ENCODE measurements at regions not wholly inside any gene's neighbourhood (a gene's known extent, or its start where the extent isn't known, plus 50 kb on each side); places are given as distances from the start of the nearest gene placed in this dataset.
"Not testable (repeated sequence)": the region's sequence is repeated elsewhere in the genome, so short reads cannot be mapped to it uniquely, and the experiment has no call there.

GRCh38 chr5:164324239-164324638, 818.8 kb downstream of the MAT2B start:
- no peaks in the 10 kb centered on the region for H3K9me2 ChIP-seq (ENCODE audit: insufficient read depth, low read length)
- peak overlapping the region; percentile 4 for H3K9ac ChIP-seq (ENCODE audit: low read length)
- H3K36me3 ChIP-seq (ENCODE audit: insufficient read depth, low read length): no peaks in the 10 kb centered on the region
- H2AFZ ChIP-seq (ENCODE audit: low read depth, low read length): no peak overlapping the region
- H3K79me2 ChIP-seq (replicated peaks; ENCODE audit: insufficient read depth, low read length): no peaks in the 10 kb centered on the region
- peaks cover 3% of the 10 kb centered on the region for H3F3A ChIP-seq (ENCODE audit: insufficient read depth, low read length, poor library complexity, severe bottlenecking)
- H3K4me2 ChIP-seq (ENCODE audit: low read length): no peak overlapping the region
- H4K20me1 ChIP-seq (ENCODE audit: insufficient read depth): no peaks in the 10 kb centered on the region
- no peaks in the 10 kb centered on the region for H3K9me3 ChIP-seq (ENCODE audit: low read length)
- peak overlapping the region; percentile 52 for H3K27ac ChIP-seq (ENCODE audit: low read length)
- TF ChIP-seq REST (IDR thresholded peaks at IDR 0.05; ENCODE audit: borderline replicate concordance): peak; percentile 79
- no peak for TF ChIP-seq TAF1 (IDR thresholded peaks at IDR 0.05; ENCODE audit: low read depth)
- no peak for TF ChIP-seq CTCF (IDR thresholded peaks at IDR 0.05; ENCODE audit: poor library complexity, severe bottlenecking)
- no peak for TF ChIP-seq SMC3 (conservative IDR thresholded peaks at IDR 0.05; ENCODE audit: poor library complexity)
- TF ChIP-seq MXI1 (conservative IDR thresholded peaks at IDR 0.05; ENCODE audit: poor library complexity, severe bottlenecking): no peak
- no peak for TF ChIP-seq RAD21 (conservative IDR thresholded peaks at IDR 0.05)
- no peak for TF ChIP-seq EZH2 (IDR thresholded peaks at IDR 0.05; ENCODE audit: borderline replicate concordance, insufficient read depth, low read length, poor library complexity, severe bottlenecking)
- no peak for TF ChIP-seq POLR2AphosphoS5 (IDR thresholded peaks at IDR 0.05)
- TF ChIP-seq EP300 (conservative IDR thresholded peaks at IDR 0.05; ENCODE audit: poor library complexity, severe bottlenecking): peak; percentile 79
- no peaks in the 10 kb centered on the region for H3K27me3 ChIP-seq (ENCODE audit: insufficient read depth, low read depth, low read length)
- peak overlapping the region; percentile 2 for H3K4me3 ChIP-seq (ENCODE audit: low read length)

GRCh38 chr5:164326219-164326618, 820.8 kb downstream of the MAT2B start:
- no peak for TF ChIP-seq CTCF (IDR thresholded peaks at IDR 0.05; ENCODE audit: poor library complexity, severe bottlenecking)
- no peak for TF ChIP-seq EZH2 (IDR thresholded peaks at IDR 0.05; ENCODE audit: borderline replicate concordance, insufficient read depth, low read length, poor library complexity, severe bottlenecking)
- TF ChIP-seq SMC3 (conservative IDR thresholded peaks at IDR 0.05; ENCODE audit: poor library complexity): no peak
- no peak for TF ChIP-seq RAD21 (conservative IDR thresholded peaks at IDR 0.05)
- TF ChIP-seq TAF1 (IDR thresholded peaks at IDR 0.05; ENCODE audit: low read depth): no peak
- TF ChIP-seq POLR2AphosphoS5 (IDR thresholded peaks at IDR 0.05): no peak
- no peak for TF ChIP-seq EP300 (conservative IDR thresholded peaks at IDR 0.05; ENCODE audit: poor library complexity, severe bottlenecking)
- no peak for TF ChIP-seq REST (IDR thresholded peaks at IDR 0.05; ENCODE audit: borderline replicate concordance)
- TF ChIP-seq MXI1 (conservative IDR thresholded peaks at IDR 0.05; ENCODE audit: poor library complexity, severe bottlenecking): no peak
- no peak overlapping the region for H3K4me3 ChIP-seq (ENCODE audit: low read length)
- no peak overlapping the region for H2AFZ ChIP-seq (ENCODE audit: low read depth, low read length)
- H4K20me1 ChIP-seq (ENCODE audit: insufficient read depth): no peaks in the 10 kb centered on the region
- no peak overlapping the region for H3K27ac ChIP-seq (ENCODE audit: low read length)
- no peak overlapping the region for H3K4me2 ChIP-seq (ENCODE audit: low read length)
- H3F3A ChIP-seq (ENCODE audit: insufficient read depth, low read length, poor library complexity, severe bottlenecking): peaks cover 3% of the 10 kb centered on the region
- no peaks in the 10 kb centered on the region for H3K9me3 ChIP-seq (ENCODE audit: low read length)
- no peaks in the 10 kb centered on the region for H3K79me2 ChIP-seq (replicated peaks; ENCODE audit: insufficient read depth, low read length)
- no peaks in the 10 kb centered on the region for H3K9me2 ChIP-seq (ENCODE audit: insufficient read depth, low read length)
- no peak overlapping the region for H3K9ac ChIP-seq (ENCODE audit: low read length)
- H3K27me3 ChIP-seq (ENCODE audit: insufficient read depth, low read depth, low read length): no peaks in the 10 kb centered on the region
- H3K36me3 ChIP-seq (ENCODE audit: insufficient read depth, low read length): no peaks in the 10 kb centered on the region

- H3K4me2 ChIP-seq (ENCODE audit: low read length); H3K4me3 ChIP-seq (ENCODE audit: low read length); H3K9me3 ChIP-seq (ENCODE audit: low read length); H3K36me3 ChIP-seq (ENCODE audit: insufficient read depth, low read length); H3K9me2 ChIP-seq (ENCODE audit: insufficient read depth, low read length); H3K79me2 ChIP-seq (replicated peaks; ENCODE audit: insufficient read depth, low read length); H4K20me1 ChIP-seq (ENCODE audit: insufficient read depth); H2AFZ ChIP-seq (ENCODE audit: low read depth, low read length); H3K27me3 ChIP-seq (ENCODE audit: insufficient read depth, low read depth, low read length); H3F3A ChIP-seq (ENCODE audit: insufficient read depth, low read length, poor library complexity, severe bottlenecking); H3K27ac ChIP-seq (ENCODE audit: low read length); H3K9ac ChIP-seq (ENCODE audit: low read length): not testable (repeated sequence)
Measured at GRCh38 chr5:164327166-164327565, 821.7 kb downstream of the MAT2B start.
